Spleen (tissue), 11 donors: ENCODE measurements at regions not wholly inside any gene's neighbourhood (a gene's known extent, or its start where the extent isn't known, plus 50 kb on each side); places are given as distances from the start of the nearest gene placed in this dataset.

Source experiments
- DNase-seq: peaks from one replicate; pipeline ENCODE4 v3.0.0-alpha.2; 2020
- H3K27ac ChIP-seq, 8 donors: fragments of 200-600 bp; sonication (generic) in 7 of 8; 1 replicate in 4 of 8; 2 replicates in 4 of 8; pipeline versions ENCODE4 v1.5.0 to v1.8.0; 2016 to 2021; ENCODE audit warnings: inconsistent platforms in 4 of 8, mild to moderate bottlenecking in 4 of 8, moderate library complexity in 1 of 8
- H3K27me3 ChIP-seq, 7 donors: fragments of 200-600 bp; sonication (generic) in 6 of 7; replicated peaks in 1 of 7; 1 replicate in 4 of 7; 2 replicates in 3 of 7; pipeline versions ENCODE4 v1.5.0 to v1.8.0; 2016 to 2021; ENCODE audit warnings: inconsistent platforms in 3 of 7, mild to moderate bottlenecking in 1 of 7
- H3K36me3 ChIP-seq, 6 donors: fragments of 200-600 bp; sonication (generic) in 5 of 6; 1 replicate in 4 of 6; 2 replicates in 2 of 6; pipeline versions ENCODE4 v1.5.0 to v1.8.0; 2016 to 2021; ENCODE audit warnings: inconsistent platforms in 2 of 6
- H3K4me1 ChIP-seq, 6 donors: fragments of 200-600 bp; sonication (generic) in 5 of 6; 1 replicate in 3 of 6; 2 replicates in 3 of 6; pipeline versions ENCODE4 v1.5.0 to v1.8.0; 2016 to 2021; ENCODE audit warnings: inconsistent platforms in 3 of 6
- H3K4me3 ChIP-seq, 8 donors: fragments of 200-600 bp; sonication (generic) in 7 of 8; 1 replicate in 4 of 8; 2 replicates in 4 of 8; pipeline versions ENCODE4 v1.5.0 to v1.8.0; 2016 to 2021; ENCODE audit warnings: inconsistent platforms in 4 of 8, mild to moderate bottlenecking in 4 of 8, moderate library complexity in 2 of 8
- H3K9me3 ChIP-seq, 8 donors: fragments of 200-600 bp; sonication (generic) in 7 of 8; 1 replicate in 4 of 8; 2 replicates in 4 of 8; pipeline versions ENCODE4 v1.5.0 to v1.8.0; 2016 to 2021; ENCODE audit warnings: inconsistent platforms in 4 of 8
- CTCF ChIP-seq, 11 experiments: fragments of 200-600 bp in 7 of 11; fragments of 450-650 bp in 4 of 11; sonication (generic) in 4 of 11; IDR thresholded peaks in 8 of 11; conservative IDR thresholded peaks in 3 of 11; 1 replicate in 7 of 11; 2 replicates in 4 of 11; pipeline versions ENCODE4 v1.4.0 to v1.8.0; 2016 to 2021; ENCODE audit warnings: antibody characterized with exemption in 11 of 11, inconsistent platforms in 4 of 11, mild to moderate bottlenecking in 1 of 11
- POLR2A ChIP-seq, 3 donors: fragments of 450-650 bp; IDR thresholded peaks; one replicate each; pipeline ENCODE4 v1.5.1; 2017; ENCODE audit warnings: antibody characterized with exemption in 3 of 3, mild to moderate bottlenecking in 1 of 3
- POLR2AphosphoS5 ChIP-seq, 3 donors: sonication (generic); formaldehyde crosslinking; IDR thresholded peaks; one replicate each; pipeline ENCODE4 v1.5.1; 2017; ENCODE audit warnings: antibody characterized with exemption in 3 of 3
- WGBS, 5 donors: extraction: QIAGEN DNeasy Blood & Tissue Kit in 3 of 5; methylation state at CpG; one replicate each; pipeline versions ENCODE4 v1.1.5 to v1.1.7; 2013 to 2018; 5-methylcytosine and 5-hydroxymethylcytosine counted together
- intact Hi-C: fragments of 100-400 bp; cut with DNase I; formaldehyde crosslinking; loops from one replicate; pipeline ENCODE4 v1.15.0; 2023; ENCODE audit warnings: low total_unique reads
- donor health status: healthy with polysubstance abuse.
- donor health status: DM: no; HTN: no; CAD: no; lungs with moderate emphysema.
- donor health status: DM: no; HTN: no; CAD: no.
- donor health status: Bipolar disorder and iron deficiency.
- donor health status: healthy.
- donor health status: DM: no; HTN: no; CAD: no.
- donor health status: DM: yes; HTN: yes; CAD: no.

- Histone ChIP-seq H3K4me3 (no peak overlapping the region), H3K36me3 (no peaks in the 10 kb centered on the region), H3K9me3 (no peaks in the 10 kb centered on the region), H3K27ac (no peak overlapping the region), H3K27me3 (no peaks in the 10 kb centered on the region), H3K4me1 (no peaks in the 10 kb centered on the region)
- intact Hi-C loops: no loop called here
- WGBS, 5 donors: 87 to 95% (median 93%) methylated on average over 4 of the region's 4 CpGs
- no peak for DNase-seq
- TF ChIP-seq POLR2AphosphoS5 (IDR thresholded peaks at IDR 0.05): no peak
- TF ChIP-seq POLR2A (IDR thresholded peaks at IDR 0.05): no peak
- no peak for TF ChIP-seq CTCF (IDR thresholded peaks at IDR 0.05 in 8 of 11, conservative IDR thresholded peaks at IDR 0.05 in 3 of 11)
Observed at GRCh38 chr2:215526341-215526740, 90.5 kb upstream of the FN1 start.

GRCh38 chr2:215522237-215522636 lies 86.4 kb upstream of the FN1 start:
- WGBS, 5 donors: 81 to 95% (median 92%) methylated on average over 1 of the region's 1 CpG
- TF ChIP-seq POLR2AphosphoS5 (IDR thresholded peaks at IDR 0.05) (no peak), CTCF (IDR thresholded peaks at IDR 0.05 in 8 of 11, conservative IDR thresholded peaks at IDR 0.05 in 3 of 11) (no peak), POLR2A (IDR thresholded peaks at IDR 0.05) (no peak)
- Histone ChIP-seq H3K27ac (no peak overlapping the region), H3K27me3 (no peaks in the 10 kb centered on the region), H3K4me3 (no peak overlapping the region), H3K9me3 (no peaks in the 10 kb centered on the region), H3K4me1 (no peaks in the 10 kb centered on the region), H3K36me3 (no peaks in the 10 kb centered on the region)
- intact Hi-C loops: no loop called here
- DNase-seq: no peak

- intact Hi-C loops: no loop called here
- Histone ChIP-seq H3K9me3 (no peaks in the 10 kb centered on the region), H3K4me1 (no peaks in the 10 kb centered on the region), H3K4me3 (no peak overlapping the region), H3K27ac (no peak overlapping the region), H3K27me3 (no peaks in the 10 kb centered on the region), H3K36me3 (no peaks in the 10 kb centered on the region)
- no peak for DNase-seq
- WGBS, 5 donors: 79 to 84% (median 80%) methylated on average over 3 of the region's 3 CpGs
- TF ChIP-seq POLR2AphosphoS5 (IDR thresholded peaks at IDR 0.05) (no peak), CTCF (IDR thresholded peaks at IDR 0.05 in 8 of 11, conservative IDR thresholded peaks at IDR 0.05 in 3 of 11) (no peak), POLR2A (IDR thresholded peaks at IDR 0.05) (no peak)
Observed at GRCh38 chr2:215521031-215521430, 85.2 kb upstream of the FN1 start.

- Histone ChIP-seq H3K27ac (no peak overlapping the region), H3K4me3 (no peak overlapping the region), H3K36me3 (no peaks in the 10 kb centered on the region), H3K9me3 (no peaks in the 10 kb centered on the region), H3K27me3 (no peaks in the 10 kb centered on the region), H3K4me1 (no peaks in the 10 kb centered on the region)
- 63 to 100% (median 72%) methylated on average over 2 of the region's 2 CpGs for WGBS, 5 donors
- no peak for DNase-seq
- no peak for TF ChIP-seq POLR2A (IDR thresholded peaks at IDR 0.05)
- no peak for TF ChIP-seq POLR2AphosphoS5 (IDR thresholded peaks at IDR 0.05)
- TF ChIP-seq CTCF (IDR thresholded peaks at IDR 0.05 in 8 of 11, conservative IDR thresholded peaks at IDR 0.05 in 3 of 11): no peak
- intact Hi-C loops: no loop called here
Observed at GRCh38 chr2:215517391-215517790, 81.5 kb upstream of the FN1 start.
